Kidney epithelial cell (primary cell): ENCODE measurements at regions not wholly inside any gene's neighbourhood (a gene's known extent, or its start where the extent isn't known, plus 50 kb on each side); places are given as distances from the start of the nearest gene placed in this dataset.

Source experiments
- DNase-seq: peaks from one replicate; pipeline ENCODE4 v3.0.0-alpha.2; 2010; ENCODE audit warnings: low read depth
- H3K27me3 ChIP-seq: 2 replicates; pipeline ENCODE4 v1.6.0; 2011; ENCODE audit warnings: low read length; ENCODE audit not compliant: control insufficient read depth, insufficient read depth
- H3K36me3 ChIP-seq: 2 replicates; pipeline ENCODE4 v1.5.1; 2011; ENCODE audit warnings: low read length; ENCODE audit not compliant: control insufficient read depth, insufficient read depth
- H3K4me3 ChIP-seq: 2 replicates; pipeline ENCODE4 v1.5.1; 2011; ENCODE audit warnings: low read depth, mild to moderate bottlenecking, control low read depth, low read length
- TF ChIP-seq, protein P1 (sequence below): IDR thresholded peaks from 2 replicates; pipeline ENCODE4 v1.5.1; 2011; ENCODE audit warnings: mild to moderate bottlenecking, moderate library complexity, low read length, control low read depth, inconsistent platforms; ENCODE audit not compliant: insufficient read depth, poor library complexity, severe bottlenecking

GRCh38 chr3:30945291-30945690 is 50.8 kb upstream of the GADL1 start:
- TF ChIP-seq, protein P1, sequence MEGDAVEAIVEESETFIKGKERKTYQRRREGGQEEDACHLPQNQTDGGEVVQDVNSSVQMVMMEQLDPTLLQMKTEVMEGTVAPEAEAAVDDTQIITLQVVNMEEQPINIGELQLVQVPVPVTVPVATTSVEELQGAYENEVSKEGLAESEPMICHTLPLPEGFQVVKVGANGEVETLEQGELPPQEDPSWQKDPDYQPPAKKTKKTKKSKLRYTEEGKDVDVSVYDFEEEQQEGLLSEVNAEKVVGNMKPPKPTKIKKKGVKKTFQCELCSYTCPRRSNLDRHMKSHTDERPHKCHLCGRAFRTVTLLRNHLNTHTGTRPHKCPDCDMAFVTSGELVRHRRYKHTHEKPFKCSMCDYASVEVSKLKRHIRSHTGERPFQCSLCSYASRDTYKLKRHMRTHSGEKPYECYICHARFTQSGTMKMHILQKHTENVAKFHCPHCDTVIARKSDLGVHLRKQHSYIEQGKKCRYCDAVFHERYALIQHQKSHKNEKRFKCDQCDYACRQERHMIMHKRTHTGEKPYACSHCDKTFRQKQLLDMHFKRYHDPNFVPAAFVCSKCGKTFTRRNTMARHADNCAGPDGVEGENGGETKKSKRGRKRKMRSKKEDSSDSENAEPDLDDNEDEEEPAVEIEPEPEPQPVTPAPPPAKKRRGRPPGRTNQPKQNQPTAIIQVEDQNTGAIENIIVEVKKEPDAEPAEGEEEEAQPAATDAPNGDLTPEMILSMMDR, result no peak
- Histone ChIP-seq H3K36me3 (no peaks in the 10 kb centered on the region), H3K27me3 (no peaks in the 10 kb centered on the region), H3K4me3 (no peak overlapping the region)
- no peak for DNase-seq

DNA sequence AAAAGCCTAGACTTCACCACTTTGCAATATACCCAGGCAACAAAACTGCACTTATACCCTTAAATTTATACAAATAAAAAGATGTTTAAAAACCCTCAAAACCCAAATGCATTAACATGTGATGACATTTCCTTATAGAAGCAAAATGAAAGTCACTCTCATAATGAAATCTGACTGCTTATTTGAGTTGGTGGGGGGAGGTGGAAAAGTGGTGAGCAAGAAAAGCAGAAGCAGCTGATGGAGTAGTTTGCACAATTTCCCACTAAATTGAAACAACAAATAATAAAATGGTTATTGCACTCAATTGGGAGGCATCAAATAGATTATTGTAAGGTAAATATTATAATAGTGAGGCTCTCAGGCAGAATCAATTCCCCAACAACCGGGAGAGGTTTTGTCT is 54.0 kb upstream of the GADL1 start:
- Histone ChIP-seq H3K27me3 (no peaks in the 10 kb centered on the region), H3K4me3 (no peak overlapping the region), H3K36me3 (no peaks in the 10 kb centered on the region)
- DNase-seq, result no peak
- TF ChIP-seq, protein P1, result no peak

DNA sequence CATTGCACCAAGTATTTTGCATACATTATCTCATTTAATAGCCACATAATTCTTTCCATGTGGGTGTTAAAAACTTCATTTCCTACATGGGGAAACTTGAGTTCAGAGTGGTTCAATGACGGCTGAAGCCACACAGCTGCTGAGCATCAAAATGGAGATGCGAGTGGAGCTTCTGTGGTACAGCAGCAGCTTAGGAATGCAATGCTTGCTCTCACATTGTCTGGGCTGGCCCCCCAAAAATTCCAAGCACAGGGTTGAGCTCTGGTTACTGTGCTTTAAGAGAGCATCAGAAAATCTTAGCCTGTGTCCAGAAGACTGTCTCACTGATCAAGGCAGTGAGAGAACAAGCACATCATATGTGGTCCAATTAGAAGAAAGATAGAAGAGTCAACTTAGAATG is 57.4 kb upstream of the GADL1 start:
- no peaks in the 10 kb centered on the region for H3K27me3 ChIP-seq
- H3K36me3 ChIP-seq, result no peaks in the 10 kb centered on the region
- DNase-seq, result no peak
- H3K4me3 ChIP-seq, result no peak overlapping the region
- TF ChIP-seq, protein P1, result no peak

DNA sequence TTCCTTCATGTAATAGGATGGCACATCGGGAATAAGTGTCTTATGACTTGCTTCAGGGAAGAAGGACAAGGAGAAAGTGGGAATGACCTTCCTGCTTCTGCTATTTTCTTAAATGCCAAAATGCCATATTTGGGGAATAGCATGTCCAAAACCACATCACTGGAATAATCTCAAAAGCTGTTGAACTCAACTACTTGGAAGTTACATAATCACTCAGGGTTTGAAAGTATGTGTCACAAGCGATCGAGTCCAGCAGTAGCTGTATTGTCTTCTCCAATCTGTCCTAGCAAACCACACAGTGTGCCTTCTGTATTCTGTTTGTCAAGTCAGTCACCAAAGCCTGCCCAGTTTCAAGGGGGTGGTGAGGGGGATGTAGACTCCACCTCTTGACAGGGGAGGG is 58.3 kb upstream of the GADL1 start:
- H3K27me3 ChIP-seq, result no peaks in the 10 kb centered on the region
- H3K36me3 ChIP-seq, result no peaks in the 10 kb centered on the region
- no peak overlapping the region for H3K4me3 ChIP-seq
- TF ChIP-seq, protein P1, result no peak
- DNase-seq, result no peak

DNA sequence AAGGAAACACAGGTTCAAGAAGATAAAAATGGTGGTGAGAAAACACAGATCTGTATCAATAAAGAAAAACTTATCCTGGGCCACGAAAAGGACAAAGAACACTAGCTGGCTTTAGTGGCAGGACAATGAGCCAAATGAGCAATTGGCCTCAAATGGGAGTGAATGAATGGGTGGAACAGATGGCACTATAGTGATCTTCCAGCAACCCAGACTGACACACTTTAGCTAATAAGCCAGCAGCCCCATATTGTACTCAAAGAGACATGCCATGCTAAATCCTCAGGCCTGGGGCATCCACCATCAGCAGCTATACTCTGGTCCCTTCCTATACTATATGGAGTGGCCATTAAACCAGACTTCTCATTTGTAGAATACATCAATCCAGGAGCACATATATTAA is 60.0 kb upstream of the GADL1 start:
- DNase-seq, result no peak
- TF ChIP-seq, protein P1, result no peak
- Histone ChIP-seq H3K4me3 (no peak overlapping the region), H3K27me3 (no peaks in the 10 kb centered on the region), H3K36me3 (no peaks in the 10 kb centered on the region)

- Histone ChIP-seq H3K27me3 (no peaks in the 10 kb centered on the region), H3K4me3 (no peak overlapping the region), H3K36me3 (no peaks in the 10 kb centered on the region)
- DNase-seq, result no peak
- TF ChIP-seq, protein P1, result no peak
Observed at GRCh38 chr3:30962084-30962483, 67.6 kb upstream of the GADL1 start.
